OCI-LY3 (cell line): ENCODE measurements at regions not wholly inside any gene's neighbourhood (a gene's known extent, or its start where the extent isn't known, plus 50 kb on each side); places are given as distances from the start of the nearest gene placed in this dataset.

Experiments used
- EZH2phosphoT487 ChIP-seq: fragments of 200-600 bp; shearing (Covaris generic); IDR thresholded peaks from 2 replicates; pipeline ENCODE4 v1.6.1; 2018; ENCODE audit warnings: antibody characterized with exemption, mixed run types, low read depth
- TF ChIP-seq, protein P1 (sequence below): fragments of 200-600, 300-600 bp; sonication (generic); IDR thresholded peaks from 2 replicates; pipeline ENCODE4 v1.5.1; 2014; ENCODE audit warnings: antibody characterized with exemption, low read length, low read depth

DNA sequence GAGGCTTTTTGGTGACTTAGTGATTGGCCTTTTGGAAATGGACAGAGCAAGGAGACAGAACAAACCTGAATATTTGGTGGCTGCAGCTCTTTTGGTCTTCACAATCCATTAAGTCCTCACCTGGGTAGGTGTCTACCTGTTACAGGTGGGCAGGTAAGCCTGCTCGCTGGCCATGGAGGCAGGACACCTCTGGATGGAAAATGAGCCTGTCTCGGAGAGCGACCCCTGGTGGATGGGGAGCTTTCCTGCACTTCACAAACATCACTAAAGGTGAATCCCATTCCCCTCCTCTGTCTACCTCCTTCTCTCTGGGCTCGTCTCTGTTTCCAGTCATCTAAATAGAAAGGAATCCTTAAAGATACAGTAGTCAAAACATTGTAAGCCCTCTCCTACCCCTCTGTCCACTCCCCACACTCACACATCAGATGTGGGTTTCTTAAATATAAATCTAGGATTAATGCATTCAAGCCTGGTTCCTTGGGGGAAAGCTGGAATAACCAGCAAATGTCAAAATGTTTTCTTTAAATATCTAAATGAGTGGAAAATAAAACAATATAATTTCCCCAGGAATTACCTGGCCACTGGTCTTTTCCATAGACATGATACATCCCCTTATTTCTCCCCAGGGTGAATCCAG is 304.9 kb downstream of the CDH26 start:
- TF ChIP-seq, protein P1, sequence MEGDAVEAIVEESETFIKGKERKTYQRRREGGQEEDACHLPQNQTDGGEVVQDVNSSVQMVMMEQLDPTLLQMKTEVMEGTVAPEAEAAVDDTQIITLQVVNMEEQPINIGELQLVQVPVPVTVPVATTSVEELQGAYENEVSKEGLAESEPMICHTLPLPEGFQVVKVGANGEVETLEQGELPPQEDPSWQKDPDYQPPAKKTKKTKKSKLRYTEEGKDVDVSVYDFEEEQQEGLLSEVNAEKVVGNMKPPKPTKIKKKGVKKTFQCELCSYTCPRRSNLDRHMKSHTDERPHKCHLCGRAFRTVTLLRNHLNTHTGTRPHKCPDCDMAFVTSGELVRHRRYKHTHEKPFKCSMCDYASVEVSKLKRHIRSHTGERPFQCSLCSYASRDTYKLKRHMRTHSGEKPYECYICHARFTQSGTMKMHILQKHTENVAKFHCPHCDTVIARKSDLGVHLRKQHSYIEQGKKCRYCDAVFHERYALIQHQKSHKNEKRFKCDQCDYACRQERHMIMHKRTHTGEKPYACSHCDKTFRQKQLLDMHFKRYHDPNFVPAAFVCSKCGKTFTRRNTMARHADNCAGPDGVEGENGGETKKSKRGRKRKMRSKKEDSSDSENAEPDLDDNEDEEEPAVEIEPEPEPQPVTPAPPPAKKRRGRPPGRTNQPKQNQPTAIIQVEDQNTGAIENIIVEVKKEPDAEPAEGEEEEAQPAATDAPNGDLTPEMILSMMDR: peak; percentile 82
- no peak for TF ChIP-seq EZH2phosphoT487
